Mesodermal cell (in vitro differentiated cells): ENCODE measurements at regions not wholly inside any gene's neighbourhood (a gene's known extent, or its start where the extent isn't known, plus 50 kb on each side); places are given as distances from the start of the nearest gene placed in this dataset.

Source experiments
- H3K27ac ChIP-seq: 2 replicates; pipeline ENCODE4 v1.7.0; 2013; ENCODE audit warnings: mild to moderate bottlenecking, low read depth, low read length, moderate library complexity; ENCODE audit not compliant: severe bottlenecking
- H3K36me3 ChIP-seq: 2 replicates; pipeline ENCODE4 v1.7.1; 2013; ENCODE audit warnings: mild to moderate bottlenecking, low read length, moderate library complexity; ENCODE audit not compliant: control insufficient read depth, insufficient read depth
- H3K4me1 ChIP-seq: one replicate; pipeline ENCODE4 v1.7.1; 2013; ENCODE audit warnings: mild to moderate bottlenecking, low read length; ENCODE audit not compliant: insufficient read depth, control insufficient read depth, poor library complexity, severe bottlenecking
- H3K4me3 ChIP-seq: 2 replicates; pipeline ENCODE4 v1.7.0; 2013; ENCODE audit warnings: low read length, control low read depth, mild to moderate bottlenecking; ENCODE audit not compliant: insufficient read depth, poor library complexity, severe bottlenecking; ENCODE audit errors: extremely low read depth
- H3K9me3 ChIP-seq: 2 replicates; pipeline ENCODE4 v1.7.1; 2013; ENCODE audit warnings: mild to moderate bottlenecking, low read length, moderate library complexity; ENCODE audit not compliant: control insufficient read depth
- WGBS, 2 experiments: methylation state at CpG; one replicate each; pipeline ENCODE4 v1.1.5; 2013; ENCODE audit warnings: missing lambda C conversion rate in 2 of 2; ENCODE audit not compliant: insufficient coverage in 2 of 2; 5-methylcytosine and 5-hydroxymethylcytosine counted together

DNA sequence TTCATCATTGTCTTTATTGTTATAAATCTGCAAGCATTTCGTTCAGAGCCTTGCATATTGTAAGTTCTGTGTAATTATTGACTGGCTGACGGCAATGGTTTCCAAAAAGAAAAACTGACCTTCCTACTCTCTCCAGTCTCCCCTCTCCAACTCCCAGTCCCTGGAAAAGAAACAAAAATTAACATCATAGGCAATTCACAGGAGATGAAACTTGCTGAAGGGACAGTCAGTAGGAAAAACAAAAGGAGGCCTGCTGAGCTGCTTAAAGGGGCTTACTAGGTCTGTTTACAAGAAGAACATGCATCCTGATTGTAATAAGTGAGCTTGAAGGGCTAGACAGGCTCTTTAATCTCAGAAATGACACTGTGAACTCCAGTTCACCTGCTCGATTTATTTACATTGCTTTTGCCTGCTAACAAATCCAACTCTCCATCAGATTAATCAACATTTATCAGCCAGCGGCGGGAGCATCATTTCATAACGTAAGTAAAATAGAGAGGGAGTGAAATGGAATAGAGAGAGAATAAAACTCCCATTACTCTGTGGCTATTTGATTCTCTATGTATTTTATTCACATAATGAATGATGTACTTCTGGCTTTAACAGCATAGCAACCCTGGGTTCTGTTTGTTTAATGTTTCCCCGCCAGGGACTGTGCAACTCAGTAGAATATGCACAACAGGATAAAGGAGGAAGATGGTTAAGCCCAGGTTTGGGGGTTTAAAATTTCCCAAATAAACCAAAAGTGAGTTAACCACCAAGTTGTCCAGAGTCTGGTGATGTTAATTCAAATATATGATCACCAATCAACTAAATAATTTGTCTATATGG lies 256.7 kb upstream of the SETBP1 start:
- no peak overlapping the region for H3K4me3 ChIP-seq
- H3K4me1 ChIP-seq, result no peaks in the 10 kb centered on the region
- H3K27ac ChIP-seq, result no peak overlapping the region
- H3K36me3 ChIP-seq, result no peaks in the 10 kb centered on the region
- 33% methylated on average over 1 of the region's 7 CpGs; no CpG with 5 or more reads in 1 of the 2 experiments for WGBS, 2 experiments
- H3K9me3 ChIP-seq, result no peaks in the 10 kb centered on the region

DNA sequence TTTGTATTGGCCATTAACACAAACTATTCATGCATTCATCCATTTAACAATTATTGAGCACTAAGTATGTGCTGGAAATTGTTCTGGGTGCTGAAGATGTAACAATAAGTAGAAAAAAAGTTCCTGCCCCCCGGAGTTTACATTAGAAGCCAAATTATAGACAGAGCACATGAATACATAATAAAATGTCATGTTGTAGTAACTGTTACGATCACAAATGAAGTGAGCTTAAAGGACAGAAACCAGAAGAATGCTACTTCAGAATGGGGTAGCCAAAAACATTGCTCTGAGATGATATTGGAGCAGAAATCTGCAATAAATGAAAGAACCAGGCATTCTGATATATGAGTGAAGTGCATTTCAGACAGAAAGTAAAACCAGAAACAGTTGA lies 256.0 kb upstream of the SETBP1 start:
- Histone ChIP-seq H3K4me1 (no peaks in the 10 kb centered on the region), H3K36me3 (no peaks in the 10 kb centered on the region), H3K9me3 (no peaks in the 10 kb centered on the region), H3K4me3 (no peak overlapping the region), H3K27ac (no peak overlapping the region)
- WGBS, 2 experiments, result no CpG with 5 or more reads among the region's 2 CpGs

DNA sequence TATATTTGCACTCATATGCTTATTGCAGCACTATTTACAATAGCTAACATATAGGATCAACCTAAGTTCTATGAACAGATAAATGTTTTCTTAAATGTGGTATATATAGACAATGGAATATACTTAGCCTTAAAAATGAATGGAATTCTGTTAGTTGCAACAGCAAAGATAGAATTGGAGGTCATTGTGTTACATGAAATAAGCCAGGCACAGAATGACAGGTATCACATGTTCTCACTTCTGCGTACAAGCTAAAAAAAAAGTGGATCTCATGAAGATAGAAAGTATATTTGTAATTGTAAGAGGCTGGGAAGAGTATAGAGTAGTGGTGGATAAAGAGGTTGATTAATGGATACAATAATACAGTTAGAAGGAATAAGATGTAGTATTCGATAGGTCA lies 255.5 kb upstream of the SETBP1 start:
- no peak overlapping the region for H3K4me3 ChIP-seq
- no peaks in the 10 kb centered on the region for H3K9me3 ChIP-seq
- no peaks in the 10 kb centered on the region for H3K36me3 ChIP-seq
- no peak overlapping the region for H3K27ac ChIP-seq
- no peaks in the 10 kb centered on the region for H3K4me1 ChIP-seq
- WGBS, 2 experiments, result 100% methylated on average over 1 to 2 of the region's 2 CpGs

DNA sequence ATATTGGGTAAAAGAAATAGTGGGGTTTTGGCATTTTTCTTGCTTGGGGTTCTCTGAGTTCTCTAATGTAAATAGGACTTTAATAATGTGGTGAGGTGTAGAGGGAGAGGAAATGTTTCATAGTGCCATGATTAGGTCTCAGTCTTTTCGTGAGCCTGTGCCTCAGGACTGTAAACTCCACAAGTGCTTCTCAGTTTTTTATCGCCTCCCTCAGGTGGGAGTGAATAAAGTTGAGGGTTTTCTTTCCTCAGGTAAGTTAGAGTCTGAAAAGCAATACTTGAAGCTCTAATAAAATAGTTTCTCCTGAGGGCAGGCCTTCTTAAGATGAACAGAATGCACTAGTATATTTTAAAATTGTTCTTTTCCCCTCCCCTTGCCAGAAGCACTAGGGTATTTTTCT lies 243.1 kb upstream of the SETBP1 start:
- H3K4me3 ChIP-seq, result no peak overlapping the region
- no peaks in the 10 kb centered on the region for H3K9me3 ChIP-seq
- H3K27ac ChIP-seq, result no peak overlapping the region
- no peaks in the 10 kb centered on the region for H3K36me3 ChIP-seq
- no peaks in the 10 kb centered on the region for H3K4me1 ChIP-seq
- WGBS, 2 experiments, result 80% methylated on average over 1 of the region's 2 CpGs; no CpG with 5 or more reads in 1 of the 2 experiments

DNA sequence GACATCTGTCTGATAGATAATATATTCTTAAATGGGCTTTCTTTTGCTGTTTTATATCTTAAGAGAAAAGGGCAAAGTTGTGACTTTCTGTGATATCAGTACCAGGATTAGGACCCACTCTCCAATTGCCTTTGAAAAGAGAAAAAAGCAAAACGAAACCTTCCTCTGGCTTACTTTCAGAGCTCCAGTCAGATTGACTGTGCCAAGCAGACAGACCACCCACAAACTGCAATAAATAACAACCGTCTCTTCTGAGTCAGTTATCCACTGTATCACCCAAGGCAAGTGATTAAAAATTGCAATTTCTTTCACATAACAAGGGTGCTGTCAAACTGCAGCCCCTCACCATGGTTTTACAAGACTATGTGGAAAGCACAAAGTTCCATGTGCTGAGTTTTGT lies 230.5 kb upstream of the SETBP1 start:
- 65 to 83% methylated on average over 1 to 2 of the region's 2 CpGs for WGBS, 2 experiments
- no peaks in the 10 kb centered on the region for H3K9me3 ChIP-seq
- no peak overlapping the region for H3K27ac ChIP-seq
- H3K4me3 ChIP-seq, result no peak overlapping the region
- H3K36me3 ChIP-seq, result no peaks in the 10 kb centered on the region
- no peaks in the 10 kb centered on the region for H3K4me1 ChIP-seq

DNA sequence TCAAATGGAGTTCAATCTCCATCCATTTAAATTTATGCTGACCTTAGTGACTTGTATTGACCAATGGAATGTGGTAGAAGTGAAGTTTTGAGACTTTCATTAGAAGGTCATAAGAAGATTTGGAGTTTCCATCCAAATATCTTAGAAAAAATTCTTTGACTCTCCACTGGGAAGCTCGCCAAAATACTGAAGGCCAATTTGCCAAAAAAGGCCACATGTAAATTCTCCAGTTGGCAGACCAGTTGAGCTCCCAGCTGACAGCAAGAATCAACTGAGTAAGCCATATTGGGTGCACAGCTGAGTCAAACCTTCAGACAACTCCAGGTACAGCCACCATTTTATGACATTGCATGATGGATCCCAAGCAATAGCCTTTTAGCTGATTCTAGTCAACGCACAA lies 228.3 kb upstream of the SETBP1 start:
- 83 to 89% methylated on average over 1 of the region's 2 CpGs for WGBS, 2 experiments
- Histone ChIP-seq H3K36me3 (no peaks in the 10 kb centered on the region), H3K4me1 (no peaks in the 10 kb centered on the region), H3K27ac (no peak overlapping the region), H3K9me3 (no peaks in the 10 kb centered on the region), H3K4me3 (no peak overlapping the region)

DNA sequence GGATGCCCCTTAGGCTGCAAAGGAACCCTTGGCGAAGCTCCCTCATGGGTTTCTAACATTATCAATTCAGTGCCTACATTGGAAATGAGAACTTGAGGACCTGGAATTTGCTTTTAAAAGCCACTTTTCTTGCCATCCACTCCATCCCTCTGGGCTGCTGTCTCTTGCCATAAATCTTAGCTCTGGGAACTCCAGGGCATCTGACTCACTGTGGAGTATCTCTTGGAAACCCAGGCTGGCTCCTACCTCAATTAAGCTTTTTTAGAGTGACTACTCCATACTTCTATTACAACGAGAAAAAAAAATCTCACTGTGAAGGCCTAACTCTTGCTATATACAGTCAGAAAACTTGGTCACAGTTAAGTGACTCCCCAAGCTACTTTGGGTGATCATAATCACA lies 227.2 kb upstream of the SETBP1 start:
- Histone ChIP-seq H3K4me3 (no peak overlapping the region), H3K36me3 (no peaks in the 10 kb centered on the region), H3K4me1 (no peaks in the 10 kb centered on the region), H3K9me3 (no peaks in the 10 kb centered on the region), H3K27ac (no peak overlapping the region)
- 86 to 94% methylated on average over 2 of the region's 2 CpGs for WGBS, 2 experiments

DNA sequence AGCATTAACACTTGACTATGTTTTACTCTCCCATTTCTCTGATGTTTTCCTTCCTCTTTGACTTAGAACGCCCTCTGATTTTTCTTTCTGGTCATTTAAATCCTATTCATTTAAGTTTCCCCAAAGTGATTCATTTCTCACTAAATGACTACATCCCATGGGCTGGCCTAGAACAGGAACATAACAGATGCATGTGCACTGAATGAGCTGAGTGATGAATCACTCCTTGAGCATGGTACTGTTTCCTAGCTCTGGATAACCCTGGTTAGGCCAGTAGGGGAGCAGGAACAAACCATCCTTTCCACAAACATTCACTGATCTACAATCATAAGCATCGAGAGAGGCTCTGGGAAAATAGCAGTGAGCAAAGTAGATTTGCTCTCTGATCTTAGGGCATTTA lies 221.9 kb upstream of the SETBP1 start:
- Histone ChIP-seq H3K36me3 (no peaks in the 10 kb centered on the region), H3K4me1 (no peaks in the 10 kb centered on the region), H3K4me3 (no peak overlapping the region), H3K9me3 (no peaks in the 10 kb centered on the region), H3K27ac (no peak overlapping the region)
- WGBS, 2 experiments, result 67 to 92% methylated on average over 1 of the region's 2 CpGs

DNA sequence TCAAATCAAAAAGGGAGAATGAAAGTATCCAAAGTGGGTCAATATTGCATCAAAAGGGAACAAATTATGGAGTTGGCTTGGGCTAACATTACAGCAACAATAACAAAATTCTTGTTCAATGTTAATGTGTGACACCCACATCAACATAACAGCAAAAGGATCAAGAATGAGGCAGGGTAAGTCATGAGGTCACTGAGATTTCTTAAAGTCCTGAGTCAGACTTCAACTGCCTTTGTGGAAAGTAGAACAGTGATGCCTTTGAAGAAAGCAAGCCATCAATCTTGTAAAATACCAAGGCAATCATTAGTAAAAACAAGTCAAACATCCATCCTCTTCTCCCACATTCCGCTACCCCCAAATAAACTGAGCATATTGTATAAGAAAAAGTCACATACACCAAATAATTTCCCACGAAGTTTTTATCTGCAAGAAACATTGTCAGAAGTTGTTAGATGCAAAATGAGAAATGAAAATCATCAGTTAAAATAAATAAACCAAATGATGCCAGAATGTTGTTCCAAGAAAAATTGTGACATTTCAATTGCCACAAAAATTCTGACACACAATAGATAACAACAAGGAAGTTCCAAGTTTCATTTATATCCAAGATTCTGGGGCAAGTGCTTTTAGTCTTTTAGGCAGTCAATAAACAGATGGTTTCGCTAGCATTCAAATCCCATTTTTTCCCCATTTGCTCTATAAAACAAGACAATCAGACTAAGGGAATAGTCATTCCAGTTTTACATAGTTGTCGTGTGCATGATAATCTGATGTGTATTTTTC lies 216.1 kb upstream of the SETBP1 start:
- Histone ChIP-seq H3K27ac (peak overlapping the region; percentile 47), H3K4me3 (no peak overlapping the region), H3K36me3 (no peaks in the 10 kb centered on the region), H3K4me1 (no peaks in the 10 kb centered on the region), H3K9me3 (no peaks in the 10 kb centered on the region)
- WGBS, 2 experiments, result no CpG with 5 or more reads among the region's 4 CpGs

DNA sequence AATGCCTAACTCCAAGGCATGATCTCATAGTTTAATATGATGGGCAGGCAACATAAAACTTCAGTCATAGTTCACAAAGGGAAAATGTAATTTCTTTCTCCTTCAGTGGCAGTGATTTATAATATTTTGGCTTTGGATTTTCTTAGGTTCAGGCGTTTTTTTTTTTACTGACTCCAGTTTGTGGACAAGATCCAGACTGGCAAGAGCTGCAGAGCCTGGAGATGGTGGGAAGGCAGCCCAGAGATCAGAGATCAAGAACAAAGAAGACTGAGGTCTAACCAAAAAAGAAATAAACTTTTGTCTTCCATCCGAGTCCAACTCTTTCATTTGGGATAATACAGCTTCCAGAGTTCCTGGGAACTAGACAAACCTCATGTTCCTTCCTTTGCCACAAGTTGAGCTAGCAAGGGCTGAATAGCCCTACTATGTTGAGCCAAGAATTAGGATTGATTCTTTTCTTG lies 215.3 kb upstream of the SETBP1 start:
- Histone ChIP-seq H3K9me3 (no peaks in the 10 kb centered on the region), H3K4me3 (no peak overlapping the region), H3K27ac (peak overlapping the region; percentile 47), H3K4me1 (no peaks in the 10 kb centered on the region), H3K36me3 (no peaks in the 10 kb centered on the region)
- 67 to 79% methylated on average over 1 to 2 of the region's 2 CpGs for WGBS, 2 experiments

DNA sequence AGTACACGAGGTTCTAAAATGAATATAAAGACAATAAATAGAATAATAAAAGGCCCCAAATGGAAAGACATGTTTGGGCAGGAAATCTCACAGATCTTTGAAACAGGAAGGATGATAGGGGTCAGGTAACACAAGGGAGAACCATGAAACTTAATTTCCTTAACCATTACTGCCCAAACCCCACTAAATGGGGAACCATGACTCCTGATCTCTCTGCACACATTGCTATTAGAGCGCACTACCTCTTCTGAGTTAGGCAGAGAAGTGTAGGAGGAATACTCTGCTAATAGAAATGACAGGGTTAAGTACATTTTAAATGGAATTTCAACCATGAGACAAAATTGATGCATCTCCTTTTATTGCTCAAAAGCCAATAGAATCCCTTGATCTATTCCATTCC lies 213.7 kb upstream of the SETBP1 start:
- Histone ChIP-seq H3K36me3 (no peaks in the 10 kb centered on the region), H3K4me1 (no peaks in the 10 kb centered on the region), H3K4me3 (no peak overlapping the region), H3K27ac (no peak overlapping the region), H3K9me3 (no peaks in the 10 kb centered on the region)
- no CpG with 5 or more reads among the region's 2 CpGs for WGBS, 2 experiments
